ENCODE measurements at regions not wholly inside any gene's neighbourhood (a gene's known extent, or its start where the extent isn't known, plus 50 kb on each side); places are given as distances from the start of the nearest gene placed in this dataset.

DNA sequence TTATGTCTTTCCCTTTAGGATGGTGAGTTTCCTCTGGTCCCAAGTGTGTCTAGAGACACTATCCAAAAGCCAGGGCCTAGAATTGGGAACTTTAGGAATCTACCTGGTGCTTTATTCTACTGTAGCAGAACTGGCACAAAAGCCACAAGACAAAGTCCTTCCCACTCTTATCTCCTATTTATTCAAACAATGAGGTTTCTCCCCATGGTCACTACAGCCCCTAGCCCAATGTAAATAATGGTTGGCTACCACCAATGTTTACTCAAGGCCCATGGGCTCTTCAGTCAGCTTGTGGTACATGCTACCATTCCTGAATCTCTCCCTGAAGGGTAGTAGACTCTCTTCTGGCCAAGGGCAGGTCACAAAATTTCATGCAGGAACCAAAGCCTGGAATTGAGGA, 789.4 kb upstream of the KIF2B start:
- Histone ChIP-seq H3K9me3 (ENCODE audit: control insufficient read depth, low read length) (no peaks in the 10 kb centered on the region), H3K4me3 (ENCODE audit: extremely low read depth, insufficient read depth, low read length, poor library complexity, severe bottlenecking) (no peak overlapping the region), H3K36me3 (ENCODE audit: control insufficient read depth, insufficient read depth, low read length) (no peaks in the 10 kb centered on the region), H3K4me1 (ENCODE audit: control insufficient read depth, insufficient read depth, low read length, poor library complexity, severe bottlenecking) (no peaks in the 10 kb centered on the region), H3K27ac (ENCODE audit: low read depth, low read length, severe bottlenecking) (no peak overlapping the region)

DNA sequence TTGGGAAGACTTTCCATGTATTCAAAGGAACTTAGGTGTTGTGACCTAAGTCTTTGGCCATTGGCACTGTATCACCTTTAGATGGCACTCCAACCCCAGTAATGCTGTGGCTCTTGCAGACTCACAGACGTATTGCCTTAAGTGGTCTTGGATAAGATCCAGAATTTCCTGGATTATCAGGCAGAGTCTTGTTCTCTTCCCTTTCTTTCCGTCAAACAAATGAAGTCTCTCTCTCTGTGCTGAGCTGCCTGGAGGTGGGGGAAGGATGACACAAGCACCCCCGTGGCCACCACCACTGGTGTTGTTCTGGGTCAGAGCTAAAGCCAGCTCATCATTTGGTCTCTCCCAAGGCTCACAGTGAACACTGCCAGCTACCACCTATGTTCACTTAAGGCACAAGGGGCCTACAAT, 789.9 kb upstream of the KIF2B start:
- no peak overlapping the region for H3K27ac ChIP-seq (ENCODE audit: low read depth, low read length, severe bottlenecking)
- H3K4me3 ChIP-seq (ENCODE audit: extremely low read depth, insufficient read depth, low read length, poor library complexity, severe bottlenecking), result no peak overlapping the region
- no peaks in the 10 kb centered on the region for H3K36me3 ChIP-seq (ENCODE audit: control insufficient read depth, insufficient read depth, low read length)
- H3K4me1 ChIP-seq (ENCODE audit: control insufficient read depth, insufficient read depth, low read length, poor library complexity, severe bottlenecking), result no peaks in the 10 kb centered on the region
- WGBS, 2 experiments (ENCODE audit: insufficient coverage in 2 of 2), result 0 to 25% methylated on average over 1 to 2 of the region's 3 CpGs
- no peaks in the 10 kb centered on the region for H3K9me3 ChIP-seq (ENCODE audit: control insufficient read depth, low read length)

DNA sequence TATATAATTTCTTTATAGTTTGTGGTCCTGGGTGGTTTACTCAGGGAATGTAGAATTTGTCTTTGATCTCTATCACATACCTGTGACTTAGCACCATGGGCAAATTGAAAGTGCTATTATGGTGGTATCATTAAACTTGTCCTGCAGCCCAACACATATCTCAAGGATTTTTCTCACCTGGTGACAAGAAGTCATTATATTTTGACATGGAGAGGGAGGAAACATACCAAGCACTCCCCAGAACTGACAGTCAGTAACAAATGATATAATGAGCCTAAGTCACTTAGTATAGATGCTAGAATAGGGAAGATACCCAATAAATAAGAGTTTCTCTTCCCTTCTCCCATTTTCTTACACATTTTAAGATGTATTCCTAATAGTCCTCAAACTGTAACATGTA, 805.5 kb upstream of the KIF2B start:
- no peak overlapping the region for H3K27ac ChIP-seq (ENCODE audit: low read depth, low read length, severe bottlenecking)
- no peaks in the 10 kb centered on the region for H3K4me1 ChIP-seq (ENCODE audit: control insufficient read depth, insufficient read depth, low read length, poor library complexity, severe bottlenecking)
- H3K36me3 ChIP-seq (ENCODE audit: control insufficient read depth, insufficient read depth, low read length), result no peaks in the 10 kb centered on the region
- no peak overlapping the region for H3K4me3 ChIP-seq (ENCODE audit: extremely low read depth, insufficient read depth, low read length, poor library complexity, severe bottlenecking)
- H3K9me3 ChIP-seq (ENCODE audit: control insufficient read depth, low read length), result peaks cover 7% of the 10 kb centered on the region

DNA sequence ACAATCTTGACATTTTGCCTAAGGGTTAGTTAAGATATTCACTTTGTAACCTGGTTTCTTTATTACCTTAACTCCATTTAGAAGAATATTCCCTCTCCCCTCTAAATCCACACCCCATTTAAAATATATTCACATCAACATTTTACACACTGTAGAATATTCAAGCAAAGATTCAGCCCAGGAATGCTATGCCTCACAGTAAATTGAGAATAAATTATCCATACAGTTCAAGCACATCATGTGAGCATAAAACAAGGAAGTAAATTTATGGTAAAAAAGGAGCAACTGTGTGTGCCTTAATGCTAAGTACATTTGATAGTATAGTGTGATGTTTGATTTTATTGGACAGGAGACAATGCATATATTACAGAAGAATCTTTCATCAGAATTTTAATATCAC, 806.6 kb upstream of the KIF2B start:
- Histone ChIP-seq H3K27ac (ENCODE audit: low read depth, low read length, severe bottlenecking) (no peak overlapping the region), H3K4me1 (ENCODE audit: control insufficient read depth, insufficient read depth, low read length, poor library complexity, severe bottlenecking) (no peaks in the 10 kb centered on the region), H3K4me3 (ENCODE audit: extremely low read depth, insufficient read depth, low read length, poor library complexity, severe bottlenecking) (no peak overlapping the region), H3K36me3 (ENCODE audit: control insufficient read depth, insufficient read depth, low read length) (no peaks in the 10 kb centered on the region), H3K9me3 (ENCODE audit: control insufficient read depth, low read length) (peaks cover 7% of the 10 kb centered on the region)

DNA sequence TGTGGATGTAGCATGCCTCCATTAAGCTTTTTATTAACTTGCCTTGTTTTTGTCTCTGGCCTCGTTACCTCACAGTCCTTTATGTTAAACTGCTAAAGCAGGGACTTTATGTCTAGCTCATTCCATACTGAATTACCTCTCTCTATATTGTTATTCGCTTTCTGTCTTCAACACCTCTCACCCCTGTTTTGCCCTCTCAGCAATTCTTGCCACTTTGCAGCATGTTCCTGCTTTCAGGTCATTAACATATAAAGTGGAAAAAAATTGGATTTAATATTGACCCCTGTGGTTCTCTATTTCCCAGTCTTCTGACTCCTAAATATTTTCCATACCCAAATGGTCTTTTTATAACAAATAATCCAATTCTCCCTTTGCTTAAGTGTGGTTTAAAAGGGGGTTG, 810.4 kb upstream of the KIF2B start:
- no peaks in the 10 kb centered on the region for H3K4me1 ChIP-seq (ENCODE audit: control insufficient read depth, insufficient read depth, low read length, poor library complexity, severe bottlenecking)
- no peak overlapping the region for H3K4me3 ChIP-seq (ENCODE audit: extremely low read depth, insufficient read depth, low read length, poor library complexity, severe bottlenecking)
- no peaks in the 10 kb centered on the region for H3K9me3 ChIP-seq (ENCODE audit: control insufficient read depth, low read length)
- no peaks in the 10 kb centered on the region for H3K36me3 ChIP-seq (ENCODE audit: control insufficient read depth, insufficient read depth, low read length)
- H3K27ac ChIP-seq (ENCODE audit: low read depth, low read length, severe bottlenecking), result no peak overlapping the region
- WGBS, 2 experiments (ENCODE audit: insufficient coverage in 2 of 2), result 80 to 100% methylated on average over 1 of the region's 2 CpGs

DNA sequence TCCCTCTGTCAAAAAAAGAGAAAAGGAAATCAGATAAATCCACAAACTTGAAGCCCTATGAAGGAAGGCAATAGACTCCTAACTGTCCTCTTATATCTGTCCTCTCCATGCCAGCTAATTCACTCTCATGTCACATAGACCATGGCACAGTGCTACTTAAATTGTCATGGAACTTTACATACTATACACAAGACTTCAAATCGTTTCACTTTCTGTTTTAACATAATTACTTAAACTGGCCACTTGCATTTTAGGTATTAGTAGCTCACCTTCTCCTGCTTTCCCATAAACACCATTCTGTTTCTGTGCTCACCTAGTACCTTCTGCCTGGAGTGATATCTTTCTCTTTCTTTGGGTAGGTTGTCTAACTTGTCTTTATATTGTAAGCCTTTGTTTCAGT, 816.7 kb upstream of the KIF2B start:
- Histone ChIP-seq H3K27ac (ENCODE audit: low read depth, low read length, severe bottlenecking) (no peak overlapping the region), H3K36me3 (ENCODE audit: control insufficient read depth, insufficient read depth, low read length) (no peaks in the 10 kb centered on the region), H3K4me1 (ENCODE audit: control insufficient read depth, insufficient read depth, low read length, poor library complexity, severe bottlenecking) (no peaks in the 10 kb centered on the region), H3K9me3 (ENCODE audit: control insufficient read depth, low read length) (no peaks in the 10 kb centered on the region), H3K4me3 (ENCODE audit: extremely low read depth, insufficient read depth, low read length, poor library complexity, severe bottlenecking) (no peak overlapping the region)
- WGBS, 2 experiments (ENCODE audit: insufficient coverage in 2 of 2), result 75% methylated on average over 1 of the region's 1 CpG; no CpG with 5 or more reads in 1 of the 2 experiments

DNA sequence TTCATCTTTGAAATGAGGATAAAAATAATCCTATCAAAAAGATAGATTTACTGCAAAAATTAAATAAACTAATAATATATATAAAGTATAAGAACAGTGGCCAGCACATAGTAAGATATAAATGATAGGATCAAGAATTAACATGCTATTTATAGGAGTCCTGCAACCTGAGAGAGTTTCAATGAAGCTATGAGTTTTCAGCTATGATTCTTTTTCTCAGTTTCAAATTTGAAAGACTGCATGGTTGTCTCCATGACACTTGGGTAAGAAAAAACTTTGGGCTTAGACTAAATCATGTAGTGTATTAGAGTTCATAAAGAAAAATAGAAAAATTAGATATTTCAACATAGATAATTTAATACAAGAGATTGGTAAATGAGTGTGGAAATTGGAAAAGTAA, 817.8 kb upstream of the KIF2B start:
- no peak overlapping the region for H3K4me3 ChIP-seq (ENCODE audit: extremely low read depth, insufficient read depth, low read length, poor library complexity, severe bottlenecking)
- no peaks in the 10 kb centered on the region for H3K9me3 ChIP-seq (ENCODE audit: control insufficient read depth, low read length)
- H3K4me1 ChIP-seq (ENCODE audit: control insufficient read depth, insufficient read depth, low read length, poor library complexity, severe bottlenecking), result no peaks in the 10 kb centered on the region
- H3K36me3 ChIP-seq (ENCODE audit: control insufficient read depth, insufficient read depth, low read length), result no peaks in the 10 kb centered on the region
- no peak overlapping the region for H3K27ac ChIP-seq (ENCODE audit: low read depth, low read length, severe bottlenecking)

DNA sequence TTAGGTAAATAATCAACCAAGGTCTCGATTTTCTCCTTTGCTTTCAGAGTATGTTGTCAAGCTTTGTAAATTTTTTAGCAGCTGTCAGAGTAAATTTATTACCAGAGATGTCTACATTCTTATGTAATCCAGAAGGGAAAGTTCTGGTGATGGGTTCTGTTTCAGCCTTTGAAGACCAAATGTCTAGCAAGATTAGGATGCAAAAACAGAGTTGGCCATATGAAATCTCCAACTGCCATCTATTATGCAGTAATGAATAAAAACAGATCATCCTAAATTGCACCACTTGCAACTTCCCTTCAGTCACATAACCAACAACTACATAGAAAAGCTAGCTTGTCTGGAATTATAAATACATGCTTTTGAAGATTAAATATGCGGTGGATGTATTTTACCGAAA, 826.8 kb upstream of the KIF2B start:
- 50% methylated on average over 1 of the region's 3 CpGs; no CpG with 5 or more reads in 1 of the 2 experiments for WGBS, 2 experiments (ENCODE audit: insufficient coverage in 2 of 2)
- Histone ChIP-seq H3K4me1 (ENCODE audit: control insufficient read depth, insufficient read depth, low read length, poor library complexity, severe bottlenecking) (no peaks in the 10 kb centered on the region), H3K36me3 (ENCODE audit: control insufficient read depth, insufficient read depth, low read length) (no peaks in the 10 kb centered on the region), H3K27ac (ENCODE audit: low read depth, low read length, severe bottlenecking) (no peak overlapping the region), H3K9me3 (ENCODE audit: control insufficient read depth, low read length) (no peaks in the 10 kb centered on the region), H3K4me3 (ENCODE audit: extremely low read depth, insufficient read depth, low read length, poor library complexity, severe bottlenecking) (no peak overlapping the region)

DNA sequence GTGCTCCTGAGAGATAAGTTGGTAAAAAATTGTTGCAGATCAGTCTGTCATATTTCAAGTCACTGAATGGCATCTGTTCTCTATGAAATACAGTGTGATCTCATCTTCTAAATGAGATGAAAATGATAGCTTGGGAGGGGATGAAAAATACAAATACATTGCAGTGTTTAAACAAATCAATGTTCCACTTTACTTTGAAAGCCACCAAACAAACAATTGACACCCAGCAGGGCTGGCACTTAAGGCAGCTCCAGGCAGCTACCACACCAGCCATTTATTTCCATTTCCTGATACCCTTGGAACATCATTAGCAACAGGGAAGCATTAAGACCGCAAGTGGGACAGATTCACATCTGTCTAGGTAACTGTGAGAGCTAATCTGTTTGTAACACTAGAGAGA, 827.6 kb upstream of the KIF2B start:
- no peaks in the 10 kb centered on the region for H3K36me3 ChIP-seq (ENCODE audit: control insufficient read depth, insufficient read depth, low read length)

DNA sequence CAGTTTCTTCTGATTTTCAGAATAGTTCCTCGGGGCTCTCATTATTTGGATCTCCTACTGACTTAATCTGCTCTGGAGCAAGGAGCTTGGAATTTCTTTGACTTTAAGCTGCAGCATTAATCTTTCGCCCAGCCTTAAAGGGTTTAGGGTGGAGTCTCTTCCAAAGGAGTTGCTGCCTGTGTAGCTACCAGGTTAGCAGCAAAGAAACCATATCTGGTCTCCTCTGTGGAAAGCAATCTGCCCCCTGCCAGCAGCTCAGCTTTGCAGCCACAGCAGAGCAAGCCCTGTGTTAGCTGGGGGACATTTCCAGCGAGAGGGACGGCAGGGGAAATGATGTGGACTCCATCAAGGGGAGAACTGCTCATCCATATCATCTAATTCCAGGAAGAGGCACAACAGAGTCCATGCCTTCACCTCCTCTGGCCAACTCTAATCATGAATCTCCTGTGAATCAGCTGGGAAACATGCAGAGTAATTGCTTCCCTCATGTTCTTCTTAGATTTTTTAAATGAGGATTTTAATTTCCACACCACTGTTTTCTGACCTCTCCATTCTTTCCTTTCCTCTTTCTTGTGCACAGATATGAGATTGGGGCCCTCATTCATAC, 827.6 kb upstream of the CA10 start:
- no peaks in the 10 kb centered on the region for H3K4me1 ChIP-seq (ENCODE audit: control insufficient read depth, insufficient read depth, low read length, poor library complexity, severe bottlenecking)
- H3K36me3 ChIP-seq (ENCODE audit: control insufficient read depth, insufficient read depth, low read length), result no peaks in the 10 kb centered on the region
- H3K27ac ChIP-seq (ENCODE audit: low read depth, low read length, severe bottlenecking), result no peak overlapping the region
- H3K4me3 ChIP-seq (ENCODE audit: extremely low read depth, insufficient read depth, low read length, poor library complexity, severe bottlenecking), result no peak overlapping the region
- WGBS, 2 experiments (ENCODE audit: insufficient coverage in 2 of 2), result 63 to 100% methylated on average over 1 of the region's 4 CpGs
- no peaks in the 10 kb centered on the region for H3K9me3 ChIP-seq (ENCODE audit: control insufficient read depth, low read length)

More for the DNA sequence above, 827.6 kb upstream of the KIF2B start:
- no peaks in the 10 kb centered on the region for H3K4me1 ChIP-seq (ENCODE audit: control insufficient read depth, insufficient read depth, low read length, poor library complexity, severe bottlenecking)
- H3K27ac ChIP-seq (ENCODE audit: low read depth, low read length, severe bottlenecking), result no peak overlapping the region
- WGBS, 2 experiments (ENCODE audit: insufficient coverage in 2 of 2), result 55 to 100% methylated on average over 1 of the region's 1 CpG
- H3K9me3 ChIP-seq (ENCODE audit: control insufficient read depth, low read length), result no peaks in the 10 kb centered on the region
- no peak overlapping the region for H3K4me3 ChIP-seq (ENCODE audit: extremely low read depth, insufficient read depth, low read length, poor library complexity, severe bottlenecking)

DNA sequence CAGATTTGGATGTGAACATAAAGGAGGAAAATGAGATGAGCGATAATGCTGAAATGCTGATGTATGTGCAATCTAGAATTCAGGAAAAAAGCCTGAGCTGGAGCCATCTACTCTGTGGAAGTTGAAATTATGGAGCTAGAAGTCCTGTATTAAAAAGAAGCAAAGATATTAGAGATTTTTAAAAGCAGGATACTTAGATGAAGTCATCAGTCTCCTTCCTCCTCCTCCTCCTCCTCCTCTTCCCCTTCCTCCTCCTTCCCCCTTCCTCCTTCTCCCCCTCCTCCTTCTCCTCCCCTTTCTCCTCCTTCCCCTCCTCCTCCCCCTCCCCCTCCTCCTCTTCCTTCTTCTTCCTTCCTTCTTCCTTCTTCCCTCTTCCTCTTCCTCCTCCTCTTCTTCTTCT, 823.8 kb upstream of the CA10 start:
- no peaks in the 10 kb centered on the region for H3K36me3 ChIP-seq (ENCODE audit: control insufficient read depth, insufficient read depth, low read length)
- WGBS, 2 experiments (ENCODE audit: insufficient coverage in 2 of 2), result 88 to 100% methylated on average over 1 of the region's 1 CpG
- H3K4me1 ChIP-seq (ENCODE audit: control insufficient read depth, insufficient read depth, low read length, poor library complexity, severe bottlenecking), result no peaks in the 10 kb centered on the region
- H3K4me3 ChIP-seq (ENCODE audit: extremely low read depth, insufficient read depth, low read length, poor library complexity, severe bottlenecking), result no peak overlapping the region
- H3K27ac ChIP-seq (ENCODE audit: low read depth, low read length, severe bottlenecking), result no peak overlapping the region
- no peaks in the 10 kb centered on the region for H3K9me3 ChIP-seq (ENCODE audit: control insufficient read depth, low read length)

DNA sequence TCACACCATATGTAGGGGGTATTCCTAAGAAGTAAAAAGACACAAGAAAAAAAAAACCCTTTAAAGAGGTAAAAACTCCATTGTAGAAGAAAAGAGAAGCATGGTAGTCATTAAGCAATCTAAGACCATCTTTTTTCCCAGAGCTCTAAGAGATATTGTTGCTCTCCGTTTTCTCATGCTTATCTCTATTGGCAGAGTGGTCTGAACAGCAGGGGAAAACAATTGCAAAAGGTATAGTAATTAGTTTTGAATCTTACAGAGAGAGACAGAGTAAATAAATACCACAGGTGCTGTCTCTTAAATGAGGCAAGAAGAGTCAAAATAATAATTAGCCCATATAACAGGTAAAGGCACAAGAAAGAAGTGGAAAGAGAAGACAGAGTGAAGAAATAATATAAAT, 821.4 kb upstream of the CA10 start:
- H3K27ac ChIP-seq (ENCODE audit: low read depth, low read length, severe bottlenecking), result no peak overlapping the region
- H3K4me3 ChIP-seq (ENCODE audit: extremely low read depth, insufficient read depth, low read length, poor library complexity, severe bottlenecking), result no peak overlapping the region

More for the DNA sequence above, 821.4 kb upstream of the CA10 start:
- H3K4me1 ChIP-seq (ENCODE audit: control insufficient read depth, insufficient read depth, low read length, poor library complexity, severe bottlenecking), result no peaks in the 10 kb centered on the region
- WGBS, 2 experiments (ENCODE audit: insufficient coverage in 2 of 2), result 80% methylated on average over 1 of the region's 1 CpG; no CpG with 5 or more reads in 1 of the 2 experiments
- H3K36me3 ChIP-seq (ENCODE audit: control insufficient read depth, insufficient read depth, low read length), result no peaks in the 10 kb centered on the region
- H3K9me3 ChIP-seq (ENCODE audit: control insufficient read depth, low read length), result no peaks in the 10 kb centered on the region
